ENCODE measurements at regions not wholly inside any gene's neighbourhood (a gene's known extent, or its start where the extent isn't known, plus 50 kb on each side); places are given as distances from the start of the nearest gene placed in this dataset.

GRCh38 chr1:78385744-78386462, 104.9 kb upstream of the PTGFR start:
- intact Hi-C loops (cut with micrococcal nuclease), result no loop called here
- ChIA-PET POLR2A (no interaction called here), CTCF (no interaction called here)
- H3K4me1 Mint-ChIP-seq (ENCODE audit: low read depth), result no peaks in the 10 kb centered on the region
- H3K27ac Mint-ChIP-seq, result no peak overlapping the region
- no peak for DNase-seq
- H3K4me3 Mint-ChIP-seq, result no peak overlapping the region
- no peaks in the 10 kb centered on the region for H3K9me3 Mint-ChIP-seq
- no peaks in the 10 kb centered on the region for H3K36me3 Mint-ChIP-seq
- no peaks in the 10 kb centered on the region for H3K27me3 Mint-ChIP-seq

GRCh38 chr1:78387201-78387600, 103.6 kb upstream of the PTGFR start:
- Mint-ChIP-seq H3K27me3 (no peaks in the 10 kb centered on the region), H3K4me1 (ENCODE audit: low read depth) (no peaks in the 10 kb centered on the region), H3K4me3 (no peak overlapping the region), H3K27ac (no peak overlapping the region), H3K9me3 (no peaks in the 10 kb centered on the region), H3K36me3 (no peaks in the 10 kb centered on the region)
- ChIA-PET POLR2A (no interaction called here), CTCF (no interaction called here)
- no peak for DNase-seq
- intact Hi-C loops (cut with micrococcal nuclease), result no loop called here

DNA sequence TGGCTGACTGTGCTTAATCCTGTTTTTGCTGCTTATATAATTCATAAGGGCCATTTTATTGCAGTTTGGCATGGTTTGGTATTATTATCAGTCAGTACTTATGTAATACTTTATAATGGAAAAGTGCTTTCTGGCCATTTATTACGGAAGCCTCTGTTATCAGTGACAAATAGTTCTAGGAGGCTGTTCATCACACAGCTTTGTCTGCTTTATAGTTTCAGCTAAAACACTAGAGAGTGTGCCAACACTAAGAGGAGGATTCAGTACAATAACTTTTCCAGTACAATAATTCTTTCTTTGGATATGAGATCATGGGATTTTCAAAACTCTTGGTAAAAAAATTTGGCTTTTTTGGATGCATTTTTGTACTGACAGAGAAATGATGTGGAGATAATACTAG, 102.9 kb upstream of the PTGFR start:
- Mint-ChIP-seq H3K27ac (no peak overlapping the region), H3K4me3 (no peak overlapping the region), H3K36me3 (no peaks in the 10 kb centered on the region), H3K27me3 (no peaks in the 10 kb centered on the region), H3K9me3 (no peaks in the 10 kb centered on the region), H3K4me1 (ENCODE audit: low read depth) (no peaks in the 10 kb centered on the region)
- POLR2A ChIA-PET, result no interaction called here
- CTCF ChIA-PET, result no interaction called here
- no peak for DNase-seq
- intact Hi-C loops (cut with micrococcal nuclease), result no loop called here

- H3K4me3 Mint-ChIP-seq, result no peak overlapping the region
- H3K4me1 Mint-ChIP-seq (ENCODE audit: low read depth), result no peaks in the 10 kb centered on the region
- CTCF ChIA-PET, result no interaction called here
- H3K36me3 Mint-ChIP-seq, result no peaks in the 10 kb centered on the region
- no peaks in the 10 kb centered on the region for H3K27me3 Mint-ChIP-seq
- H3K27ac Mint-ChIP-seq, result no peak overlapping the region
- no peak for DNase-seq
- POLR2A ChIA-PET, result no interaction called here
- intact Hi-C loops (cut with micrococcal nuclease), result no loop called here
- no peaks in the 10 kb centered on the region for H3K9me3 Mint-ChIP-seq
Measured at GRCh38 chr1:78388275-78388674, 102.5 kb upstream of the PTGFR start.

DNA sequence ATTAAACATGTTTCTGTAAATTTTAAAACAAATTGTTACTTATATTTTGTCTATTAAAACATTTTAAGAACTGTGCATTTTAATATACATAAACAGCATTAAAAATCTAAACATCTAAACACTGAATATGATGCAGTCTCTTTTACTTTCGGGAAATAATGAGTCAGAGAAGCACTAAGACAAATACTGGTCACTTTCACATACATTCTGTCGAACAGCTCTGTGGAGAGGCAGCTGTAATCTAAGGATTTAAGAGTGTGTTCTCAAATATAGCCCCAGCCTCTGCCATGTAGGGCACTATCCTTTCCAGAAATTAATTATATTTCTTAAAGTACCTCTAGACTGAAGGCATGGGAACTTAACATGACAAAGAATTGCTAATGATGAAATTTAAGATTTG, 89.6 kb upstream of the PTGFR start:
- H3K36me3 Mint-ChIP-seq, result no peaks in the 10 kb centered on the region
- ChIA-PET CTCF (no interaction called here), POLR2A (no interaction called here)
- H3K4me3 Mint-ChIP-seq, result no peak overlapping the region
- no peak for DNase-seq
- no peaks in the 10 kb centered on the region for H3K4me1 Mint-ChIP-seq (ENCODE audit: low read depth)
- H3K9me3 Mint-ChIP-seq, result no peaks in the 10 kb centered on the region
- no peak overlapping the region for H3K27ac Mint-ChIP-seq
- intact Hi-C loops (cut with micrococcal nuclease), result no loop called here
- H3K27me3 Mint-ChIP-seq, result no peaks in the 10 kb centered on the region

DNA sequence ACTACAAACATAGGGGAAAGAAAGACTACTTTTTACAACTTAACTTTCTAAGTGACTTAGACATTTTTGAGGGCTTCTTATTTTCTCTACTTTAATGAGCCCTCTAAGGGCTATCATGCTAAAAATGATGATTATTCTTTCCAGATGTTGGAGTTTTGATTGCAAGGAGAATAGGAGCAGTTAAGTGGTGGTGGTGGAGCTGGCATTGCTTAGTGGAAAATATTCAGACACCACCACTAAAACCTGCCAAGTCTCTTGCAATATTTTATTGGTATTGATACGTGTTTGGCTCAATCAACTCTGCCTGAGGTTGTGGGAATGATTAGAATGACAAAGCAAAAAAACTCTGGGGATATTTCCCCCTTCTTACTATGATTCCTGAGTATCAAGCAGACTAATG, 82.6 kb upstream of the PTGFR start:
- no peak for DNase-seq
- Mint-ChIP-seq H3K36me3 (no peaks in the 10 kb centered on the region), H3K27me3 (peaks cover 1% of the 10 kb centered on the region), H3K4me3 (no peak overlapping the region), H3K9me3 (peaks cover 3% of the 10 kb centered on the region), H3K4me1 (ENCODE audit: low read depth) (no peaks in the 10 kb centered on the region), H3K27ac (no peak overlapping the region)
- POLR2A ChIA-PET, result no interaction called here
- intact Hi-C loops (cut with micrococcal nuclease), result no loop called here
- CTCF ChIA-PET, result no interaction called here

DNA sequence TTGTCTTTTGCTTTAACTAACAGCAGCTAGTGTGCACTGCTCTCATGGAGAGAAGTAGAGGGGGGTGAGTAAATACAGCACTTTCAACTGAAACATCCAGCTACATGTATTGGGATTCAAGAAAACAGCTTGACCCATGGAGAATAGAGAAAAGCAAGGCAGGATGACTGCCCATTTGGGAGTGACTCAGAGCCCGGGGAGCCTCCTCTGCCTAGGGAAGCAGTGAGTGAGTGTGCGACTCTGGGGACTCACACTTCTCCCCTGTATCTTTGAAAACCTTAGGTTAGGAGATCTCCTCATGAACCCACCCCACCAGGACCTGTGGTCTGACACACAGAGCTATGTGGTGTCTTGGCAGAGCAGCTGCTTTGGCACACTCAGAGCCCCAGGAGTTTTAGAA, 82.0 kb upstream of the PTGFR start:
- no peak overlapping the region for H3K27ac Mint-ChIP-seq
- ChIA-PET CTCF (no interaction called here), POLR2A (no interaction called here)
- no peak for DNase-seq
- no peak overlapping the region for H3K4me3 Mint-ChIP-seq
- intact Hi-C loops (cut with micrococcal nuclease), result no loop called here
- no peaks in the 10 kb centered on the region for H3K36me3 Mint-ChIP-seq
- no peaks in the 10 kb centered on the region for H3K4me1 Mint-ChIP-seq (ENCODE audit: low read depth)
- peaks cover 3% of the 10 kb centered on the region for H3K9me3 Mint-ChIP-seq
- H3K27me3 Mint-ChIP-seq, result peaks cover 1% of the 10 kb centered on the region

- DNase-seq, result no peak
- Mint-ChIP-seq H3K27ac (no peak overlapping the region), H3K4me3 (no peak overlapping the region), H3K27me3 (peaks cover 1% of the 10 kb centered on the region), H3K9me3 (peaks cover 3% of the 10 kb centered on the region), H3K4me1 (ENCODE audit: low read depth) (no peaks in the 10 kb centered on the region), H3K36me3 (no peaks in the 10 kb centered on the region)
- CTCF ChIA-PET, result no interaction called here
- POLR2A ChIA-PET, result no interaction called here
- intact Hi-C loops (cut with micrococcal nuclease), result no loop called here
Measured at GRCh38 chr1:78410643-78411042, 80.1 kb upstream of the PTGFR start.

DNA sequence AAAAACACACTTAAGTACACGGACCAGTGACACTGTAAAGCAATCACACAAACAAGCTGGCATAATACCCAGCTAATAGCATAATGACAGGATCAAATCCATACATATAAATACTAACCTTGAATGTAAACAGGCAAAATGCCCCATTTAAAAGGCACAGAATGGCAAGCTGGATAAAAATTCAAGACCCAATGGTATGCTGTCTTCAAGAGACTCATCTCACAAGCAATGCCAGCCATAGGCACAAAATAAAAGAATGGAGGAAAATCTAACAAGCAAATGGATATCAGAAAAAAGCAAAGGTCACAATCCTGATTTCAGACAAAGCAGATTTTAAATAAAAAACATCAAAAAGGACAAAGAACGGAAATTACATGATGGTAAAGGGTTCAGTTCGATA, 79.1 kb upstream of the PTGFR start:
- Mint-ChIP-seq H3K9me3 (peaks cover 3% of the 10 kb centered on the region), H3K4me1 (ENCODE audit: low read depth) (no peaks in the 10 kb centered on the region), H3K27me3 (peaks cover 1% of the 10 kb centered on the region), H3K4me3 (no peak overlapping the region), H3K36me3 (no peaks in the 10 kb centered on the region), H3K27ac (no peak overlapping the region)
- intact Hi-C loops (cut with micrococcal nuclease), result no loop called here
- POLR2A ChIA-PET, result no interaction called here
- CTCF ChIA-PET, result no interaction called here
- no peak for DNase-seq

DNA sequence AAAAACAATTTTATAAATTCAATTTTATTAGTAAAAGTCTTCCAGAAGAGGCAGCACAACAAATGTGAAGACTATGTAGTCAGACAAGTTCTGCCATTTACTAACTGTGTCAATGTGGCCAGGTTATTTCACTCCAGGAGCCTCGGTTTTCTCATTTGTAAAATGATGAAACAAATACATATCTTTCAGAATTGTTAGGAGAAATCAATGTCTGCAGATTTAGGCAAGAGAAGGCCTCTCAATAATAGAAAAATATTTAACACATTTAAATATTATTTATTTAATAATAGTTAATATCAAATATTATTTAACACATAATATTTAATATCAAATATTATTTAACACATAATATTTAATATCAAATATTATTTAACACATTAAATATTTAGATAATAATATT, 75.6 kb upstream of the PTGFR start:
- intact Hi-C loops (cut with micrococcal nuclease), result no loop called here
- ChIA-PET CTCF (no interaction called here), POLR2A (no interaction called here)
- H3K27ac Mint-ChIP-seq, result no peak overlapping the region
- H3K36me3 Mint-ChIP-seq, result no peaks in the 10 kb centered on the region
- no peaks in the 10 kb centered on the region for H3K4me1 Mint-ChIP-seq (ENCODE audit: low read depth)
- peaks cover 1% of the 10 kb centered on the region for H3K27me3 Mint-ChIP-seq
- H3K4me3 Mint-ChIP-seq, result no peak overlapping the region
- H3K9me3 Mint-ChIP-seq, result peaks cover 3% of the 10 kb centered on the region
- DNase-seq, result no peak

DNA sequence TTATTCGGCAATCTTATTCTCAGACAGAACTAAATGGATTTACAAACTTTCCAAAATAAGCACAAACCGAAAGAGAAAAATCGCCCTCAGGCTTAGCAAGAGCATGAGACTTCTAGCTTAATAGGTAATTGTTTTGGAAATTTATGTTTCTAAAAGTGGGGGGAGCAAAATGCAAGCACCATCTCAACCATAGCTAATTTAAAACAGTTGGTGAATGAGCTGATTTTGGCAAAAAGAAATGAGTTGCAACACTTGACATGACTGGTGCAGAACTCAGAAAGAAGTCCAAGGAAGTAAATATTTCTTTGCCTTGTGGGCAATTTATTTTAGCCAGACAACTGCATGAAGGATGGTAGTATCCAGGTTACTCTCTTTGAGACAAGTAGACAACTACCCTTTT, 71.5 kb upstream of the PTGFR start:
- CTCF ChIA-PET, result no interaction called here
- Mint-ChIP-seq H3K4me3 (no peak overlapping the region), H3K27ac (no peak overlapping the region), H3K27me3 (no peaks in the 10 kb centered on the region), H3K9me3 (no peaks in the 10 kb centered on the region), H3K4me1 (ENCODE audit: low read depth) (no peaks in the 10 kb centered on the region), H3K36me3 (no peaks in the 10 kb centered on the region)
- intact Hi-C loops (cut with micrococcal nuclease), result no loop called here
- no peak for DNase-seq
- POLR2A ChIA-PET, result no interaction called here

- no peak overlapping the region for H3K4me3 Mint-ChIP-seq
- H3K27me3 Mint-ChIP-seq, result no peaks in the 10 kb centered on the region
- POLR2A ChIA-PET, result no interaction called here
- CTCF ChIA-PET, result no interaction called here
- H3K27ac Mint-ChIP-seq, result no peak overlapping the region
- DNase-seq, result no peak
- H3K9me3 Mint-ChIP-seq, result no peaks in the 10 kb centered on the region
- no peaks in the 10 kb centered on the region for H3K36me3 Mint-ChIP-seq
- no peaks in the 10 kb centered on the region for H3K4me1 Mint-ChIP-seq (ENCODE audit: low read depth)
- intact Hi-C loops (cut with micrococcal nuclease), result no loop called here
Measured at GRCh38 chr1:78420181-78420580, 70.6 kb upstream of the PTGFR start.

GRCh38 chr1:78420688-78421087, 70.1 kb upstream of the PTGFR start:
- Mint-ChIP-seq H3K27ac (no peak overlapping the region), H3K4me1 (ENCODE audit: low read depth) (no peaks in the 10 kb centered on the region), H3K4me3 (no peak overlapping the region), H3K27me3 (no peaks in the 10 kb centered on the region), H3K36me3 (no peaks in the 10 kb centered on the region), H3K9me3 (no peaks in the 10 kb centered on the region)
- DNase-seq, result no peak
- POLR2A ChIA-PET, result no interaction called here
- CTCF ChIA-PET, result no interaction called here
- intact Hi-C loops (cut with micrococcal nuclease), result no loop called here

DNA sequence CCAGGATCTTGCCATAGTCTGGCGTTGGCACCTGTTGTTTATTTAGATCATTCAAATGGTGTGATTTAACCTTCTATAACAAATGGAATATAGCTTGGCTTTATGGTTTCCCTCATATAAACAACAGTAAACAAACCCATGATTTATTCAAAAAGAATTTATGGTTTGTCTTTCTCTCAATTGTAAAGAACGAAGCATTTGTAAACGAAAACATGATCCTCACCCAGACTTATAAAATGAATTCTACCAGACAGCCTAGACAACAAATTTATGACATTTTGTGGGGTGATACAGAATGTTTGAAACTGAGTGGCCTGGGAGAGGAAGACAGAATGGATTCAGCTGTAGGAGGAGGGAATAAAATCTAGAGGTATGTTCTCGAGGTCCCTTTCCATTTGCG, 66.1 kb upstream of the PTGFR start:
- intact Hi-C loops (cut with micrococcal nuclease), result no loop called here
- DNase-seq, result no peak
- Mint-ChIP-seq H3K27ac (no peak overlapping the region), H3K9me3 (no peaks in the 10 kb centered on the region), H3K4me3 (no peak overlapping the region), H3K36me3 (no peaks in the 10 kb centered on the region), H3K4me1 (ENCODE audit: low read depth) (no peaks in the 10 kb centered on the region), H3K27me3 (no peaks in the 10 kb centered on the region)
- ChIA-PET POLR2A (no interaction called here), CTCF (no interaction called here)

All from activated CD4-positive, alpha-beta memory T cell treated with anti-CD3 and anti-CD28 coated beads for 36 hours (primary cell).